Uterus (tissue), 2 donors: ENCODE measurements at regions not wholly inside any gene's neighbourhood (a gene's known extent, or its start where the extent isn't known, plus 50 kb on each side); places are given as distances from the start of the nearest gene placed in this dataset.

ENCODE experiments used
- CTCF ChIP-seq, 4 experiments: fragments of 200-600 bp in 2 of 4; fragments of 450-650 bp in 2 of 4; sonication (generic) in 2 of 4; IDR thresholded peaks; one replicate each; pipeline ENCODE4 v1.5.1; 2016 to 2019; ENCODE audit warnings: antibody characterized with exemption in 4 of 4, mild to moderate bottlenecking in 2 of 4, moderate library complexity in 1 of 4
- POLR2A ChIP-seq, 2 donors: fragments of 450-650 bp; IDR thresholded peaks; one replicate each; pipeline ENCODE4 v1.6.1; 2016; ENCODE audit warnings: antibody characterized with exemption in 2 of 2, mild to moderate bottlenecking in 1 of 2, moderate library complexity in 1 of 2

- TF ChIP-seq CTCF (IDR thresholded peaks at IDR 0.05) (peak in 1 of 4 experiments; percentile 22), POLR2A (IDR thresholded peaks at IDR 0.05) (peak; percentile 96 to 98)
These were observed 129.2 kb downstream of the HFE start for GRCh38 chr6:26216359-26216885.
